WTC11 (cell line): ENCODE measurements at regions not wholly inside any gene's neighbourhood (a gene's known extent, or its start where the extent isn't known, plus 50 kb on each side); places are given as distances from the start of the nearest gene placed in this dataset.

ENCODE experiments used
- ATF3 ChIP-seq: sonication (generic); formaldehyde crosslinking; conservative IDR thresholded peaks from 2 replicates; pipeline ENCODE4 v1.8.1; 2022; ENCODE audit warnings: mild to moderate bottlenecking, missing genetic modification reagents
- CTCF ChIP-seq: fragments of 200-600 bp; IDR thresholded peaks from 2 replicates; pipeline ENCODE4 v1.8.0; 2022; ENCODE audit warnings: antibody characterized with exemption
- EMX1 ChIP-seq: fragments of 250-450 bp; sonication (Bioruptor Pico); IDR thresholded peaks from 2 replicates; pipeline ENCODE4 v1.8.0; 2021; ENCODE audit warnings: mild to moderate bottlenecking
- MYBL2 ChIP-seq: sonication (generic); formaldehyde crosslinking; IDR thresholded peaks from 2 replicates; pipeline ENCODE4 v1.8.1; 2023; ENCODE audit warnings: mild to moderate bottlenecking, moderate library complexity, missing genetic modification reagents
- NFYB ChIP-seq: sonication (generic); formaldehyde crosslinking; conservative IDR thresholded peaks from 2 replicates; pipeline ENCODE4 v1.8.0; 2022; ENCODE audit warnings: low read depth, missing genetic modification reagents
- NR1H2 ChIP-seq: sonication (generic); formaldehyde crosslinking; IDR thresholded peaks from 2 replicates; pipeline ENCODE4 v1.9.0; 2021; ENCODE audit warnings: mild to moderate bottlenecking, moderate library complexity, missing genetic modification reagents
- SP1 ChIP-seq: sonication (generic); formaldehyde crosslinking; conservative IDR thresholded peaks from 2 replicates; pipeline ENCODE4 v1.8.1; 2022; ENCODE audit warnings: missing genetic modification reagents
- USF1 ChIP-seq: sonication (generic); formaldehyde crosslinking; IDR thresholded peaks from 2 replicates; pipeline ENCODE4 v1.8.0; 2022; ENCODE audit warnings: mild to moderate bottlenecking, missing genetic modification reagents
- ZNF232 ChIP-seq: sonication (generic); formaldehyde crosslinking; IDR thresholded peaks from 2 replicates; pipeline ENCODE4 v1.8.0; 2022; ENCODE audit warnings: mild to moderate bottlenecking, missing genetic modification reagents
- TF ChIP-seq, protein P1 (sequence below): sonication (generic); formaldehyde crosslinking; IDR thresholded peaks from 2 replicates; pipeline ENCODE4 v1.8.1; 2023; ENCODE audit warnings: mild to moderate bottlenecking, missing genetic modification reagents

- TF ChIP-seq USF1 (CRISPR knock-in tag) (no peak), ATF3 (no peak), SP1 (CRISPR knock-in tag) (no peak), CTCF (no peak), EMX1 (no peak), NFYB (no peak), NR1H2 (CRISPR knock-in tag) (no peak), ZNF232 (CRISPR knock-in tag) (no peak), MYBL2 (CRISPR knock-in tag) (no peak)
- TF ChIP-seq, protein P1, sequence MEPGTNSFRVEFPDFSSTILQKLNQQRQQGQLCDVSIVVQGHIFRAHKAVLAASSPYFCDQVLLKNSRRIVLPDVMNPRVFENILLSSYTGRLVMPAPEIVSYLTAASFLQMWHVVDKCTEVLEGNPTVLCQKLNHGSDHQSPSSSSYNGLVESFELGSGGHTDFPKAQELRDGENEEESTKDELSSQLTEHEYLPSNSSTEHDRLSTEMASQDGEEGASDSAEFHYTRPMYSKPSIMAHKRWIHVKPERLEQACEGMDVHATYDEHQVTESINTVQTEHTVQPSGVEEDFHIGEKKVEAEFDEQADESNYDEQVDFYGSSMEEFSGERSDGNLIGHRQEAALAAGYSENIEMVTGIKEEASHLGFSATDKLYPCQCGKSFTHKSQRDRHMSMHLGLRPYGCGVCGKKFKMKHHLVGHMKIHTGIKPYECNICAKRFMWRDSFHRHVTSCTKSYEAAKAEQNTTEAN = no peak
Observed at GRCh38 chr7:95669513-95669912, 73.2 kb upstream of the PDK4 start.
